H9 (cell line): ENCODE measurements at regions not wholly inside any gene's neighbourhood (a gene's known extent, or its start where the extent isn't known, plus 50 kb on each side); places are given as distances from the start of the nearest gene placed in this dataset.

ENCODE experiments used
- DNase-seq: peaks from one replicate; pipeline ENCODE4 v3.0.0-alpha.2; 2017
- H2AFZ ChIP-seq: one replicate; pipeline ENCODE4 v1.6.1; 2013; ENCODE audit warnings: mild to moderate bottlenecking, low read length, control low read depth, moderate library complexity
- H2AK5ac ChIP-seq: 2 replicates; pipeline ENCODE4 v1.6.1; 2013; ENCODE audit warnings: low read length, control low read depth, mixed read lengths; ENCODE audit not compliant: insufficient read length
- H2BK120ac ChIP-seq: one replicate; pipeline ENCODE4 v1.6.1; 2013; ENCODE audit warnings: low read depth, mild to moderate bottlenecking, low read length, control low read depth, inconsistent platforms; ENCODE audit not compliant: poor library complexity, severe bottlenecking
- H2BK12ac ChIP-seq: 2 replicates; pipeline ENCODE4 v1.6.1; 2013; ENCODE audit warnings: low read length, control low read depth, mixed read lengths, low read depth; ENCODE audit not compliant: insufficient read length
- H2BK15ac ChIP-seq: 2 replicates; pipeline ENCODE4 v1.6.1; 2013; ENCODE audit warnings: low read depth, low read length, control low read depth
- H2BK20ac ChIP-seq: one replicate; pipeline ENCODE4 v1.6.1; 2013; ENCODE audit warnings: low read depth, mild to moderate bottlenecking, low read length, control low read depth, inconsistent platforms; ENCODE audit not compliant: poor library complexity, severe bottlenecking
- H2BK5ac ChIP-seq: 2 replicates; pipeline ENCODE4 v1.6.1; 2013; ENCODE audit warnings: low read length, control low read depth, mixed read lengths; ENCODE audit not compliant: insufficient read length
- H3K14ac ChIP-seq: 2 replicates; pipeline ENCODE4 v1.6.1; 2013; ENCODE audit warnings: low read length, control low read depth; ENCODE audit not compliant: insufficient read depth
- H3K18ac ChIP-seq: 2 replicates; pipeline ENCODE4 v1.6.1; 2013; ENCODE audit warnings: low read depth, mild to moderate bottlenecking, mixed read lengths, low read length, control low read depth; ENCODE audit not compliant: insufficient read length
- H3K23ac ChIP-seq: 2 replicates; pipeline ENCODE4 v1.6.1; 2013; ENCODE audit warnings: low read length, control low read depth, mixed read lengths, low read depth; ENCODE audit not compliant: insufficient read length
- H3K23me2 ChIP-seq: 2 replicates; pipeline ENCODE4 v1.6.1; 2013; ENCODE audit warnings: low read depth, mild to moderate bottlenecking, mixed read lengths, low read length, control low read depth; ENCODE audit not compliant: insufficient read length, poor library complexity, severe bottlenecking
- H3K27ac ChIP-seq: 2 replicates; pipeline ENCODE4 v1.5.1; 2013; ENCODE audit warnings: low read length, control low read depth, mixed read lengths, low read depth; ENCODE audit not compliant: insufficient read length
- H3K27me3 ChIP-seq: 2 replicates; pipeline ENCODE4 v1.6.1; 2013; ENCODE audit warnings: low read length, control low read depth, inconsistent platforms; ENCODE audit not compliant: insufficient read depth
- H3K4ac ChIP-seq: 2 replicates; pipeline ENCODE4 v1.6.1; 2013; ENCODE audit warnings: low read depth, mild to moderate bottlenecking, control low read depth, inconsistent platforms, low read length, moderate library complexity
- H3K4me1 ChIP-seq: 2 replicates; pipeline ENCODE4 v1.6.1; 2013; ENCODE audit warnings: low read length, control low read depth, inconsistent platforms; ENCODE audit not compliant: insufficient read depth
- H3K4me2 ChIP-seq: 2 replicates; pipeline ENCODE4 v1.6.1; 2013; ENCODE audit warnings: low read length, control low read depth, mixed read lengths; ENCODE audit not compliant: insufficient read length, insufficient read depth
- H3K56ac ChIP-seq: 2 replicates; pipeline ENCODE4 v1.6.1; 2013; ENCODE audit warnings: low read depth, mild to moderate bottlenecking, mixed read lengths, low read length, control low read depth; ENCODE audit not compliant: insufficient read length
- H3K79me1 ChIP-seq: 2 replicates; pipeline ENCODE4 v1.6.1; 2013; ENCODE audit warnings: low read depth, mild to moderate bottlenecking, moderate library complexity, low read length, control low read depth, inconsistent platforms; ENCODE audit not compliant: insufficient read depth, poor library complexity, severe bottlenecking
- H3K79me2 ChIP-seq: 2 replicates; pipeline ENCODE4 v1.6.1; 2013; ENCODE audit warnings: low read length, control low read depth, inconsistent platforms; ENCODE audit not compliant: insufficient read depth
- H3K9ac ChIP-seq: 2 replicates; pipeline ENCODE4 v1.6.1; 2013; ENCODE audit warnings: low read length, control low read depth, mixed read lengths; ENCODE audit not compliant: insufficient read length; ENCODE audit errors: extremely low read depth
- H3K9me3 ChIP-seq: one replicate; pipeline ENCODE4 v1.6.1; 2013; ENCODE audit warnings: low read depth, low read length, inconsistent platforms; ENCODE audit not compliant: control insufficient read depth
- H3T11ph ChIP-seq: one replicate; pipeline ENCODE4 v1.6.1; 2013; ENCODE audit warnings: mild to moderate bottlenecking, low read length, control low read depth, inconsistent platforms
- H4K20me1 ChIP-seq: one replicate; pipeline ENCODE4 v1.6.1; 2013; ENCODE audit not compliant: control insufficient read depth, insufficient read length, insufficient read depth
- H4K5ac ChIP-seq: 2 replicates; pipeline ENCODE4 v1.6.1; 2013; ENCODE audit warnings: low read depth, mild to moderate bottlenecking, mixed read lengths, low read length, control low read depth; ENCODE audit not compliant: insufficient read length
- H4K8ac ChIP-seq: replicated peaks from 2 replicates; pipeline ENCODE4 v1.6.1; 2013; ENCODE audit warnings: low read length, control low read depth, mixed read lengths, low read depth; ENCODE audit not compliant: insufficient read length
- H4K91ac ChIP-seq: 2 replicates; pipeline ENCODE4 v1.6.1; 2013; ENCODE audit warnings: low read depth, mild to moderate bottlenecking, moderate library complexity, mixed read lengths, low read length, control low read depth; ENCODE audit not compliant: insufficient read length
- H3K27ac Mint-ChIP-seq, 3 experiments: 2 replicates in 2 of 3; 3 replicates in 1 of 3; pipeline ENCODE4 v1.8.0; 2020 to 2021; ENCODE audit warnings: mixed read lengths in 3 of 3, mild to moderate bottlenecking in 1 of 3, moderate library complexity in 1 of 3
- H3K27me3 Mint-ChIP-seq: 2 replicates; pipeline ENCODE4 v1.8.0; 2021; ENCODE audit warnings: low read depth, mild to moderate bottlenecking, moderate library complexity, mixed read lengths
- H3K36me3 Mint-ChIP-seq, 3 experiments: 2 replicates in 2 of 3; 3 replicates in 1 of 3; pipeline ENCODE4 v1.8.0; 2020 to 2021; ENCODE audit warnings: low read depth in 3 of 3, mixed read lengths in 3 of 3; ENCODE audit not compliant: insufficient read depth in 1 of 3
- H3K4me1 Mint-ChIP-seq, 2 experiments: 2 replicates each; pipeline ENCODE4 v1.8.0; 2020; ENCODE audit warnings: mixed read lengths in 2 of 2
- H3K4me3 Mint-ChIP-seq, 2 experiments: 2 replicates in 1 of 2; 3 replicates in 1 of 2; pipeline ENCODE4 v1.8.0; 2020 to 2021; ENCODE audit warnings: mild to moderate bottlenecking in 2 of 2, mixed read lengths in 2 of 2, moderate library complexity in 1 of 2
- H3K9me3 Mint-ChIP-seq, 2 experiments: 2 replicates in 1 of 2; 3 replicates in 1 of 2; pipeline ENCODE4 v1.8.0; 2020; ENCODE audit warnings: mild to moderate bottlenecking in 2 of 2, mixed read lengths in 2 of 2, moderate library complexity in 1 of 2
- CTCF ChIP-seq: fragments of 200-600 bp; sonication (generic); conservative IDR thresholded peaks from 3 replicates; pipeline ENCODE4 v1.8.0; 2021; ENCODE audit warnings: antibody characterized with exemption, mild to moderate bottlenecking
- WGBS: extraction: QIAGEN DNeasy Blood & Tissue Kit; methylation state at CpG from one replicate; pipeline ENCODE4 v1.1.7; 2013; ENCODE audit warnings: missing lambda C conversion rate, low lambda C conversion rate, mixed read lengths; ENCODE audit not compliant: insufficient read length; ENCODE audit errors: extremely low coverage; 5-methylcytosine and 5-hydroxymethylcytosine counted together

GRCh38 chr7:33766405-33766804 lies 138.9 kb upstream of the BMPER start:
- no peaks in the 10 kb centered on the region for H4K20me1 ChIP-seq
- H2AFZ ChIP-seq = no peak overlapping the region
- H3K4ac ChIP-seq = no peak overlapping the region
- no peak overlapping the region for H4K8ac ChIP-seq
- no peak overlapping the region for H3K56ac ChIP-seq
- H4K5ac ChIP-seq = no peak overlapping the region
- H3K27me3 ChIP-seq = no peaks in the 10 kb centered on the region; the same call in none of the 2 replicates
- no peak overlapping the region for H3K23ac ChIP-seq
- Mint-ChIP-seq H3K27me3 (no peaks in the 10 kb centered on the region), H3K27ac (no peak overlapping the region), H3K4me3 (no peak overlapping the region), H3K4me1 (peaks cover 20 to 22% of the 10 kb centered on the region in 2 experiments), H3K9me3 (no peaks in the 10 kb centered on the region), H3K36me3 (no peaks in the 10 kb centered on the region)
- no peak overlapping the region for H3K27ac ChIP-seq
- H2BK5ac ChIP-seq = no peak overlapping the region
- no peak overlapping the region for H2BK120ac ChIP-seq
- TF ChIP-seq CTCF = no peak
- H2BK15ac ChIP-seq = no peak overlapping the region
- no peak overlapping the region for H3K14ac ChIP-seq
- no peak overlapping the region for H2AK5ac ChIP-seq
- no CpG with 5 or more reads among the region's 1 CpG for WGBS
- H3K23me2 ChIP-seq = no peaks in the 10 kb centered on the region
- no peak overlapping the region for H4K91ac ChIP-seq
- no peak overlapping the region for H3T11ph ChIP-seq
- no peaks in the 10 kb centered on the region for H3K79me2 ChIP-seq
- peaks cover 2% of the 10 kb centered on the region; the same call in 1 of the 2 replicates for H3K4me1 ChIP-seq
- DNase-seq = no peak
- H3K18ac ChIP-seq = no peak overlapping the region
- no peak overlapping the region for H2BK12ac ChIP-seq
- H2BK20ac ChIP-seq = no peak overlapping the region
- no peak overlapping the region for H3K4me2 ChIP-seq
- H3K9me3 ChIP-seq = no peaks in the 10 kb centered on the region
- no peaks in the 10 kb centered on the region for H3K79me1 ChIP-seq
- H3K9ac ChIP-seq = no peak overlapping the region
